IPS DF 4.7 (cell line): ENCODE measurements at regions not wholly inside any gene's neighbourhood (a gene's known extent, or its start where the extent isn't known, plus 50 kb on each side); places are given as distances from the start of the nearest gene placed in this dataset.

ENCODE experiments used
- DNase-seq: peaks from one replicate; pipeline ENCODE4 v3.0.0-alpha.2; 2013; ENCODE audit warnings: low spot score; ENCODE audit errors: extremely low read depth

DNA sequence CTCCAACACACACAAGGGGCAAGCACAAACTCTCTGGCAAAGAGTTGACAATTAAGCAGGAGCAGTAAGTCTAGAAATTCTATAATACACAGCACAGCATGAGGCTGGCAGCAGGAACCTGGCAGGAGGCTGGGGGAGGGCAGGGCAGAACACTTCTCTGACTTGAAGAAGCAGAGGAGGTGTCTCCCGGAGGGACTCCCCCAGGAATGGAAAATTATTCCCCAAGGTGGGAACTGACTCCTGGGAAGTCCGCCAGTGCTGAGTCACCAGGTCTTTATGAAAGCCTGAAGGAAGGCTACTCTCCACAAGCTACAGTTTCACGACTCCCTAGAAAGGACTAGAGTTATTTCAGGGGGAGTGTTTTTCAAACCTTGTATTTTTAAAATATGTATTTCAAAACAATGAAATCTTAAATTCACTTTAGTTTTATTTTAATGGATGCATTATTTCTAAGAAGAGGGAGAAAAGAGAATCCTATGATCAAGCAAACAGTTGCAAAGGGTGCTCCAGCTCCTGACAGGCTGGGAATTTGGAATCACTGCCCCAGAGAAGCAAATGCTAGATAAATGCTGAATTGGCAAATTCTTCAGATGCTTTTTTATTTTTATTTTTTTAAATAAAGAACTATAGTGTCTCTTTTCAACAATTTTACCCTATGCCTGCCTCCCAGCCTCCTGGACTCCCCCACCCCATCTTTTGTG, 192.8 kb downstream of the LY86 start:
- no peak for DNase-seq

DNA sequence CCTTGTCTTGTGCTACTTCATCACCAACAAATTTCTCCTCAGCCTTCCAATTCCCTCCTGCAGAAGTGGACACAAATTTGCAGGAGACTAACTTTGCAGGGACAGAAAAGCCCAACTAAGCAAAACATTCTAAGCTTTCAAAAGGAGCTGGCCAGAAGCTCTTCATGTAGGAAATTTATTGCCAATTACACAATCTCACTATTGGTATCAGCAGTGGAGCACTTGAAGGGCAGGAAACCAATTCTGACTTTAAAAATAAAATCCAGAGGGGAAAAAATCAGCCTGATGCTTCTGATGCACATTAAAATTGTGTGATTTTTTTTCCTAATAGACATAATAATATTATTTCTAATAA, 193.3 kb downstream of the LY86 start:
- DNase-seq, result no peak

DNA sequence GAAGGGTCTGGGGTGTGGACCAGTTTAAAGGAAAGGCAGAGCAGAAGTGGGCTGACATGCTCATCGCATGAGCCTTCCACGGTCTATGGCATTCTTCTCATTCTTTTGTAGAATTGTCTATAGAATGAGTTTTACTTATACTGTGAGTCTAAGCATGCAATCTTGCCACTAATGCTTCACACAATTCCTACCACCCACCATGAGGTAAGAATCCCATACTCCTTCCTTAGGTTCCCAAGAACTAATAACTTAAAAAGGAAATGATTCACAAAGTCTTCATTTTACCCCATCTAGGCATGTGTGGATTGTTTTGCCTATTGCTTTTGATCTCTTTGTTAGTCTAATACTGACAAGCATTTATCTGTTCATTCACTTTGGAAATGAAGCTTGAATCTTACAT, 195.2 kb downstream of the LY86 start:
- DNase-seq, result no peak

DNA sequence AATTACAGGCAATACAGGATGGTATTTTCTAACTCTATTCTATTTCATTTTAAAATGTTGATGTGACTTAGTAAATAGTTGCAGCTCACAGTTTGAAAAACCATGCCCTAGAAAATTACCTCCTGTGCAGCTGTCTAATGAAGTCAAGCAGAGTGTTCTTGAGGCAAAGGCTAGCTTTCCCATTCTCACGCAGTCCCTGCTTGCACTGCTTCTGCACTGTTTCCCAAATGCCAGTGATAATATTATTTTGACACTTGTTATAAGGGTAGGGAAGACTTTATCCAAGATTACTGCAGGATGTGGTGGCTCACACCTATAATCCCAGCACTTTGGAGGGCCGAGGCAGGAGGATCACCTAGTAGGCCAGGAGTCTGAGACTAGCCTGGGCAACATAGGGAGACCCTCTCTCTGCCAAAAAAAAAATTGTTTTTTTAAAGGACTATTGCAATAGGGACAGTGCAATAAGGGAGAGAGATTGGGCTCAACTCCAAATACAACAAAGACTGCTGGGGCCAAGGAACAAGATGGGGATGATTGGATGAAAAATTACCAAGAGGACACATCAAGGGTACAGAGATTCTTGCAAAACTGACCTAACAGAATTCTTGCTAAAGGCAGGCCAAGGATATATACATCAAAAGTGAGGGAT, 196.1 kb downstream of the LY86 start:
- DNase-seq, result no peak

DNA sequence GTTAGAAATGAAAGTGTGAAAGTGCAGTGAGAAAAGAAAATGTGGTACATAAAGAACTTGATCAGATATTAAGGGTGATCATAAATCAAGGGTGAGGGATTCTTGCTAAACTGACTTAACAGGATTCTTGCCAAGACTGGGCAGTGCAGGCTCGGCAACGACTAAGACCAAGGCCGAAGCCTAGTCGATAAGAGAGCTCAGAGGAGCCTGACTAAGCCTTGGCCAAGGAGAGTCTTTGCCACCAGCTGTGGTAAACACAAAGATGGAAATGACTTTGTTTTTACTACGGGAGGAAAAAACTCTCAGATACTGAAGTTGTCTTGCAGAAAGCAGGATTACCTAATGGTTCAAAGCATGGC, 196.6 kb downstream of the LY86 start:
- DNase-seq, result no peak

DNA sequence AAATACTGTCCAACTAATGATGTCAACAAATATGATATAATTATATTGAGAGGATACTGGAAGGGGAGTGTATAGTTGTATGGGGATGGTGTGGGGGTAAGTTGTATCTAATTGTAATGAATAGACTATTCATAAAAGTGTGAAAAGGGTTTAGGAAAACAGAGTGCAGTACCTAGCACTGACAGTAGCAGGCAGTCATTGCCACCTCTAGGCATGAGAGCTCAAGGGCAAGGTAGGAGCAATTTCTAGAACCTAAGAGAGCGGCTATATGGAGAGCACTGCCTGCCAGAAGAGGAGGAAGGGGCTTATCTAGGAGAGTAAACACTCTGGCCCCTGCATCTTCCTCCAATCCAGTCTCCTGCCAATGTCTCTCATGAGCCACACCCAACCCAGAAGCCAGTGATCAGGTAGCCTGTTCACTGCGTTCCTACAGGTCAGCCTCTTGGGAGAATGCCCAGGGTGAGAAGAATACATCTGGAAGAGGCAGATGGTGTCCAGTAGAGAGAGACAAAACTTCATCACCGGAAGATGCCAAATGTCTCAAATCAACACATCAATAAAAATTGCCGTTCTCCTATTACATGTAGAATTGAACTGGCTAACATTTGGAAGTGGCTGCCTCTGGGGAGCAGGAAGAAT, 200.0 kb downstream of the LY86 start:
- no peak for DNase-seq

DNA sequence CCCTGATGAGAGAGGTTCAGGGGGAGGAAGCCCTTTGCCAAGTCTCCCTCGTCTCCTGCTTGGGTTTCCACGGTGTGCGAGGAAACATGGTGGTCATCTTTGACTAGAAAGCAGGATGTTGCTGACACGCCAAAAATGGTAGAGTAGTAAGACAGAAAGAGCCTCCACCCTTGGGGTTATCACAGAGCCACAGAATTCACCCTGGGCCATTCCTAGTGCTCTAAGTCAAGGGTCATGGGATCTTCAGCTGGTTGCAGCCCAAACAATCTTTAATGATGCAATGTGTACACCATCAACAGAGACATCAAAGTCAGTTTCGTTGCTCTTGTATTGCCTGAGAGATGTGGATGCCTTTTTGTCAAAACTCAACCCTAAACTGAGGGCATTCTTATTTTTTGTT, 201.9 kb downstream of the LY86 start:
- DNase-seq, result no peak

DNA sequence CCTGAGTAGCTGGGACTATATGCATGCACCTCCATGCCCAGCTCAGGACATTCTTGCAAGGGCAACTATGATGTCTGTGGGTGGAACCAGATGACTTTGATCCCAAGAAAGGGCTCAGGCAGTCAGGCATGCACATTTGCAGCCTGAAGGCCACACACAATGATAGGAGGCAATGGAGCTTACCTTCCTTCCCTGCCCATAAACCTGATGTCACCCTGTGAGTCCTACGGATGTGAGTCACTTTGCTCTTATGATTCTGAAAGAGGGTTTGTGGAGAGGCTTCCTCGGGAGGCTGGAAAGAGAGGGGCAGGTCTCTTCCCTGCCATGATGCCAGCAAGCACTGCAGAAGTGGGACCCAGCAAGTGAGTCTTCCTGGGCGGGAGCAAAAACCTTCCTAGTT, 202.4 kb downstream of the LY86 start:
- no peak for DNase-seq

DNA sequence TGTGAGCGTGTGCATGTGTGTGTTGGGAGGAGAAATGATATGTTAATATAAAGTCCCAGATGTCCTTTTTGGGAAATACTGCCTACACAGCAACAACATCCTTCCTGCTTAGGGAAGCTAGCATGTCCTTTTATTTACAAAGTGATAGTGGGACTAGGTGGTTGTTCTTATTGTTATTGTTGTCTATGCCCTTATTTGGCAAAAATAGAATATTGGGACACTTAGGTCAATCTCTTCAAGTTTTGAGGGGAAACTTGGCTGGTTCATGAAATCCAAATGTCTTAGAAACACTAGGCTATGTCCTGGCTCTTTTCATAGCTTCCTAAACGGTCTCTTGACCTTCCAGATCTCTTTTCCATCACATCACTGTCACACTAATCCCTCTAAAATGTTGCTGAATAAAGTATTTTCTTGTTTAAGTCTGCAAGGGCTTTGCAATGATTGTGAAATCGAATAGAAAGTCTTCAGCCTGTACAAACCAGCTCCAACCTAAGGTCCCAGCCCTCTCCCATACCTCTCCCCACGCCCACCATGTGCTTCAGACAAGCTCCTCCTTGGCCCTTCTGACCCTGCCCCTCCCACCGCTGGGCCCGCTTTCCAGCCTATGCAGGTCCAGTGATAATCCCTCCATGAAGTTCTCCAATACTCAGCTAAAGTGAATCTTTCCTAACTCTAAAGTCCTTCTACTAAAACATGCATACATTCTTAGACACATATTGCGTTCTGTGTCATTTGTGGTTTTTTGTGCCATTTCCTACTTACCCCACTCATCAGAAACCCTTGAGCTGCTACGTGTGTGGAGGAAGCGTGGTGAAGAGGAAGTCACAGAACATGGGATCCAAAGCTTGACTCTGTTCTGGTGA, 205.1 kb downstream of the LY86 start:
- DNase-seq, result no peak

DNA sequence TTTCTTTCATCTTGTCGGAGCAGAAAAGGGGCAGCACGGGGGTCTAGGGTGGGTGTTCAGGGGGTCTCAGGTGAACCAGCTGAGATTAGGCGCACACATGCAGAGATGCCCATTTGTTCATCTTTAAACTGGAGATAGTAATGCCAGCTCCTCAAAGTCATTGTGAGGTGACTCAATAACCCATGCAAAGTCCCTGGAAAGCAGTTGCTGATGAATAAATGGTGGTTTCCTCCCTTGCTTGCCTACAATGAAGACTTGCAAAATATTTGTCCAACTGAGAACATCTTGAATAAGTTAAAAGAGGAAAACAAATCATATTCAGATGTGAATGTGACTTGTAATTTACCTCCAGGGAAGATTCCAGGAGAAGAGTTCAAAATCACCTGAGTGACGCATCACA, 206.9 kb downstream of the LY86 start:
- no peak for DNase-seq

DNA sequence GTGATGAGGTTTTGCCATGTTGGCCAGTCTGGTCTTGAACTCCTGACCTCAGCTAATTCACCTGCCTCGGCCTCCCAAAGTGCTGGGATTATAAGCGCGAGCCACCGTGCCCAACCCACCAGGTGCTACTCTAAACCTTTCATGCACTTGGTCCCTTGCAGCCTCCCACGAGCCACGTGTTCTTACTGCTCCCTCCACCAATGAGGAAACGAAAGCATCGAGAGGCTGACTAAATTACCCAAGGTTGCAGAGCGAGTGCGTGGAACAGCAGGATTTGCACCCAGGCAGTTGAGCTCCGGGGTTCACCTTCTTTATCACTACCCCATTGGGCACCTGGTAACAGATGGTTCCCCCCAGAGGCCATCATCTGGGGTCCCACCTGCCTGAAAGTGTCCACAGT, 208.3 kb downstream of the LY86 start:
- no peak for DNase-seq

DNA sequence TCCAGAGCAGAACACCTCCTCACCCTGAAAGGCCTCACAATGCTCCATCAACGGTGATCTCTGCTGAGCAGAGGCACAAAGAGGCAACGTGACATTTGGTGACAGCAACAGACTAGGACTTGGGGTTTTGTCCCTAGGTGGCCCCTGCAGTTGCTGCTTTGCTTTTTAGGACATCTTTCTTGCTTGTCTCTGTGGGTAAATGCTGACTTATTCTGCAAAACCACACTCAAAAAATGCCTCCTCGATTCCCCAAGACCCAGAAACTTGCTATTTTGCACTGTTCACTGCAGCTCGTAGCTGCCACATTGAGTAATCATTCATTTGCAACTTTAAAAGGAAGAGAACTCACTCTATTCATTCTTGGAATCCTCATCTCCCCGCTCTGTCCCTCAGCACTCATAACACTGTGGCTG, 209.9 kb downstream of the LY86 start:
- DNase-seq, result no peak

DNA sequence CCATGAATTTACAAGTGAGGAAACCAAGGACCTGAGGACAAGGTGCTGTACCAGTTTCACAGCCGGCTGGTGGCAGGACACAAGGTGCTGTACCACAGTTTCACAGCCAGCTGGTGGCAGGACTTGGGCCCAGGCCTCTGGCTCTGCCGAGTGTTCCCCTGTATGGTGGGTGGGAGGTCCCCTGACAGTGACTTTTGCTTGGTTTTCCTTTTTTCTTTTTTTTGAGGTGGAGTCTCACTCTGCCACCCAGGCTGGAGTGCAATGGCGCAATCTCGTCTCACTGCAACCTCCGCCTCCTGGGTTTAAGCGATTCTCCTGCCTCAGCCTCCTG, 212.4 kb downstream of the LY86 start:
- DNase-seq, result no peak

DNA sequence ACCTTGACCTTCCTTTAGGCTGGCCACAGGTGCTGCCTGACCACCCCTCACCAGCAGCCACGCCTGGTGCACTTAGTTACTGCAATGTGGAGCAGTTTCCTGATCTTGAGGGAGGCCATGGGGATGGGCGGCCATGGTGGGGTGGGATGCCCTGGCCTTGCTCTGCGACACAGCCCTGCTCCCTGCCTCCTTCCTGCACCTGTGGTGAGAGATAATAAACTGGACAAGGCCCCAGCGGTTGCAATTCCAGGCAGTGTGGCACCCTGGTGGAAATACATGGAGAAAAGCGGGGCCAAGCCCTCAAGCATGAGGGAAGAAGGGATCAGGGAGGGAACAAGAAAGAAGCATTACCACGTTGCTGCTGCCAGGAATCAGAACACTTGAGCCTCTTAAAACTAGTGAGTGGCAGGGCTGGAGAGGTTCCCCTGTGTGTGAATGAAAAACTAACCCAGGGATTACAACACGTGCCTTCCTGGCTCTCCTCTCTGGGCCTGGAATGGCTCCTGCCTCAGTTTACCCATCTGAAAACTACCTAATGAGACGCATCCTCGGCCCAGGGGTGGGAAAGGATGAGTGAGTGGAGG, 213.2 kb downstream of the LY86 start:
- DNase-seq, result no peak

DNA sequence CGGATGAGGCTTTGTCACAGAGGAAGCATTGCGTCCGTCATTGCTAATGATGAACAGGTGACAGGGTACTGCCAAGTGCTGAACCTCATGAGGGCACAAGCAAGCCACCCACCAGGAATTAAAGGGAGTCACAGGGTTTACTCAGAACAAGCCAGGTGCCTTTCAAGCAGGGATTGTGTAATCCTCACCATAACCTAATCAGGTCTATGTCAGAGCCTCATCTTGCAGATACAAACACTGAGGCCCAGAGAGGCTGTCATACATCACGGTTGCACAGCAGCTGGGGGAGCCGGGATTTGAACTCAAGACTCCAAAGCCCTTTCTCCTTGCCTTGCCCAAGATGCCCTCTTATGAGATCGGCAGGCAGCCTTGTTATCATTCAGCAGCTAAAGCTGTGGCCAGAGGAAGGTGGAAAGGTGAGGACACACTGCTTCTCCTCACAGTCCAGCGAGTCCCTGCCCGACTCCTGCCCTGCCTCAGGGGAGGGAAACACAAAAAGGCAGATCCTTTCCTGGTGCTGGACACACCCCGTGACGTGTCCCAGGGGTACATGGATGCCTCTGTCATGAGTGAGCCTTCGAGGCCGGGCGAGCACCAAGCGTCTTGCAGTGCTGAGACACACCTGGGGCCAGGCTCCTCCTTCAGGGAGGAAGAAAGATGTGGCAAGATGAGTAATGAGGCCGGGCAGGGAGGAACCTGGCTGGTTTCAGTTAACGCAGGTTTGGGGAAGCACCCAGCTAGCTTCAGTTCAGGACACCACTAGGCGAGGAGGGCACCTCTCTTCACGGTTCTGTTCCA, 214.9 kb downstream of the LY86 start:
- DNase-seq, result no peak

DNA sequence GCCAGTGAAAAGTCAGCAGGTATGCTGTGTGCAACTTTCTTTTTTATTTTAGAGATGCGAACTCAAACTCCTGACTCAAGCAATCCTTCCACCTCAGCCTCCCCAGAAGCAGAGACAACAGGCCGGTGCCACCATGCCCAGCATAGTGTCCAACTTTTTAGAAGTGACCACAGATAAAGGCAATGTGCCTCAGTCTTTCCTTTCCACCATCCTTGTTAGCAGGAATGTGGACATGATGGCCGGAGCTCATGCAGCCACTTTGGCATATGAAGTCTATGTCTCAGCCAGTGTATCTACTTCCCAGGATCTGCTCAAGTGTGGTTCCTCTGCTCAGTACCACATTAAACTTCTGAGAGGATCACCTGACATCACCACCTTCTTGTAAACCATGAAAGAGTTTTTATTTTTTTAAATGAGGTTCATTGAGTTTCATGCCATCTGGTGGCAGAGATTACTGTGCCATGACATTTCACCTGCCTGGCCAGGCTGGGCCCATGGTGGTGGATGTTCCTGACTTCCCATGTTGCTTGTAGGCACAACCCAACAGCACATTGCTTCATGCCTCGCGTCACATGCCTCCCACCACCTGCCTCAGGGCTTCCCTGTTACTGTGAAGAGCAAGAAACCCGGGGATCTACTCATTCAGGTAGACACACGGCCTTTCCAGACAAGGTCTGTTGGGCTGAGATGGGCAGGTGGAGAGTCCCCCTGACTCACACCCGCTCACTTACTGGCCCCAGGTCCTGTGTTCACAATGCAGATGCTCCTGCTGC, 216.5 kb downstream of the LY86 start:
- no peak for DNase-seq

DNA sequence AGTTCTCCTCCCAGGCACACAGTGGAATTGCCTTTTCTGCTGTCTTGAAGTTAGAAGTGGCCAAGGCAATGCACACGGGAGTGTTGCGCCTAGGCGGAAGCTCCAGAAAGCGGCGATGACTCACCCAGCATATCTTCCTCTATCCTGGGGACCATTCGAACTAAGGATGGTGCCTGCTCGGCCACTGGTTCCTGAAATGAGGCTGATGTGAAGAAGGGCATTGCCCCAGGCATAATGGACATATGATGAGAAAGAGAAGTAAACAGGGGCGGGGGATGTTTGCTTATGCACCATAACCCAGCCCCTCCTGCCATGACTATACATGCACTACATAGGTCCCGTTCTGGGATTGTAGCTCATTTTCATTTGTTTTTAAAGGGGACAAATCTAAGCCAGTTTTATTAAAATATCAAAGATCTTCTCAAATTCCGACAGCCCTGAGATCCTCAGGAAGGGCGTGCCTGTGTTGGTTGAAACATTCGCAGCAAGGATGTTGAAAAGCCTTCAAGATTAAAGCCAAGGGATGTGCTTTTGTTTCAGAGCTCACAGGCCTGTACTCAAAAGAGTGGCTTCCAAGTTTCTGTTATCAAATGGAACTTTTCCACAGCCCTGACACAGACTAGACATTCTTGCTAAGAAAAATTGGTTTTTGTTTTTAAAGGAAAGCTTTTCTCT, 218.5 kb downstream of the LY86 start:
- no peak for DNase-seq

DNA sequence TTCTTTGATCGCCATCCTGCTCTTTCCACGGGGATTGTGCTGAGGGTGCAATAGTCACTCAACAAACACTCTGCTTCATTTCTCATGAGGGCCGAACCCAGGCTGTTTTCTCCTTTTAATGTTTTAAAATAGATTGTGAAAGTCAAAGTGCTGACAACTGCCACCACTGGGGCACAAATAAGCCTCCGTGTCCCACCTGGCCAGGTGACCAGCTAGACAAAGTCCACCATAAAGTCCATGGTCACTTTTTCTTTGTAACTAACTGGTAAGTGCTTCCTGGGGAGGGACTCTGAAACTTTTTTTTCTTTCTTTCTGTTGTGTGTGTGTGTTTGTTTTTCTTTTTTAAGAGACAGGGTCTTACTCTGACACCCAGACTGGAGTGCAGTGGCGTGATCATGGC, 219.8 kb downstream of the LY86 start:
- DNase-seq, result no peak

DNA sequence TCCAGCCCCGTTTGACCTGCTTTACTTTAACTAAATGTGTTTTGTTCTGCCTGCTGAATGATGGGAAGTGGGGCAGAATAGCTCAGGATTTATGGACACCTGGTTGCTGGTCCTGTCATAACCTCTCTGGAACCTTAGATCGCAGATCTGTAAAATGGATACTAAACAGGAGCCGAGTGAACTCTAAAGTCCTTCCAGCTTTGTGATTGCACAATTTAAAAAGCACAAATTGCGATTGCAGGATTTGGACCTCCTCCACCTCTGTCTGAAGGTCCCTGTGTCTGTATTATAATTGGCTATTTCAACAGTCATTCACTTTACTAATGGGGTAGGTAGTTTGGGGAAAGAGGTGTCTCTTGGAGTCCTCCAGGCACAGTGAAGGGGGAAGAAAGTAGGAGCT, 220.4 kb downstream of the LY86 start:
- no peak for DNase-seq

DNA sequence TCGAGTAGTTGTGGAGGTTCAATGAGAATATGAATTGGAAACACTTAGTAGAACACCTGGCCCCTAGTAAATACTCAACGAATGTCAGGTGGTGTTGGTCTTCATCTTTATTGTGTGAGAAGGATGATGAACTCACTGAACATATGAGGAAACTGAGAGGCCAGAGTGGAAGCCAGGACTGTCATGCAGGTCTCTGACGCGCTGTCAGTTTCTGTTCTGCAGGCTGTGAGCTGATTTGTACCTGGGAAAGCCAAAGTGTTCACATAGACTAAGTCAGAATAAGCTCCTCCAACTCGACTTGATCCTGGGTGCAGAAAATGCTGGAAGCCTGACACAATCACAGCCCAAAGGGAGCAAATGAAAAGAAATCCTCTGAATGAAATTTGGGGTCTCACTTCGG, 222.2 kb downstream of the LY86 start:
- DNase-seq, result no peak
